ENCODE measurements at regions not wholly inside any gene's neighbourhood (a gene's known extent, or its start where the extent isn't known, plus 50 kb on each side); places are given as distances from the start of the nearest gene placed in this dataset.

DNA sequence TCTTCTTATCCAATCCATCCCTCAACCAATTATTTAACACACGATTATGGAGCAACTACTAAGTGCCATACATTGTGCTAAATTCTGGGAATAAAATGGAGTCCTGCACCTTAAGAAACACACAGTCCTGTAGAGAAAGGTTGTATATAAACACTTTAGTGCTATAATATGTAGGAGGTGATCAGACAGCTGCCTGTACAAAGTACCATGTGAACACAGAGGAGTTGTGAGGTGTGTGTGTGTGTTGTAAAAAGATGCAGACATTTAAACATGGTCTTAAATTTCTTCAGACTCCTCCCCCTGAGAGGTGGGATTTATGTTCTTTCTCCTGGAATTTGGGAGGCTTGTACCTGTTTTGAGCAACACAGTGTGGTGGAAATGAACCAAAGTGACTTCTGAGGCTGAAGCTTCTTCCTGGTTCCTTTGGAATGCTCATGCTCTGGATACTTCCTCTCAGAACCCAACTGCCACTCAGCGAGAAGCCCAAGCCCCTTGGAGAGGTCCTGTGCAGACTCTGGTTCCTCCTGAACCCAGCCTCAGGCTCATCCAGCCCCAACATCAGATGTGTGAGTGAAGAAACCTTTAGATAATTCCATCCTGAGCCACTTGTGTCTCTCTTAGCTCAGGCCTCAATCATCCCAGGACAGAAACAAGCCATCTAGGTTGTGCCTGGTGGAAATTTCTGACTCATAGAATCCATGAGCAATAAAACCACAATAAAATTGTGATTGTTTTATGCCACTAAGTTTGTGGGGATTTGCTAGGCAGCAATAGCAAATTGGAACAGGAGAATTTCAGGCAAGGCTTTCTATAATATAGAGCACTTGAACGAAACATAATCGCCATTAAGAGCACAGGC lies 161.2 kb upstream of the FAM3C start:
- in situ Hi-C loops (cut with HindIII; ENCODE audit: low pct_unique_long_range_greater_than_20kb, low sequenced_read_pairs) (no loop called here), intact Hi-C loops (cut with micrococcal nuclease; ENCODE audit: unreplicated experiment) (no loop called here)
- DNase-seq (ENCODE audit: low read depth, low spot score) (no peak), ATAC-seq (no peak; the same call in 1 of the 2 replicates)
- Histone ChIP-seq H3K4me3 (ENCODE audit: low read depth in 2 of 2, low read length in 2 of 2) (no peak overlapping the region), H3K27me3 (ENCODE audit: control insufficient read depth, insufficient read depth, low read length) (no peaks in the 10 kb centered on the region), H3K27ac (ENCODE audit: low read length) (no peak overlapping the region), H3K9me3 (ENCODE audit: control insufficient read depth, insufficient read depth, low read depth, low read length) (no peaks in the 10 kb centered on the region), H3K36me3 (ENCODE audit: control insufficient read depth, insufficient read depth, low read length) (no peaks in the 10 kb centered on the region), H3K4me1 (ENCODE audit: control insufficient read depth, insufficient read depth, low read length) (no peaks in the 10 kb centered on the region)
- CTCF ChIA-PET, result no interaction called here
- no TSS peak for BruUV-seq (replicated peaks)
- TF ChIP-seq, protein P1, sequence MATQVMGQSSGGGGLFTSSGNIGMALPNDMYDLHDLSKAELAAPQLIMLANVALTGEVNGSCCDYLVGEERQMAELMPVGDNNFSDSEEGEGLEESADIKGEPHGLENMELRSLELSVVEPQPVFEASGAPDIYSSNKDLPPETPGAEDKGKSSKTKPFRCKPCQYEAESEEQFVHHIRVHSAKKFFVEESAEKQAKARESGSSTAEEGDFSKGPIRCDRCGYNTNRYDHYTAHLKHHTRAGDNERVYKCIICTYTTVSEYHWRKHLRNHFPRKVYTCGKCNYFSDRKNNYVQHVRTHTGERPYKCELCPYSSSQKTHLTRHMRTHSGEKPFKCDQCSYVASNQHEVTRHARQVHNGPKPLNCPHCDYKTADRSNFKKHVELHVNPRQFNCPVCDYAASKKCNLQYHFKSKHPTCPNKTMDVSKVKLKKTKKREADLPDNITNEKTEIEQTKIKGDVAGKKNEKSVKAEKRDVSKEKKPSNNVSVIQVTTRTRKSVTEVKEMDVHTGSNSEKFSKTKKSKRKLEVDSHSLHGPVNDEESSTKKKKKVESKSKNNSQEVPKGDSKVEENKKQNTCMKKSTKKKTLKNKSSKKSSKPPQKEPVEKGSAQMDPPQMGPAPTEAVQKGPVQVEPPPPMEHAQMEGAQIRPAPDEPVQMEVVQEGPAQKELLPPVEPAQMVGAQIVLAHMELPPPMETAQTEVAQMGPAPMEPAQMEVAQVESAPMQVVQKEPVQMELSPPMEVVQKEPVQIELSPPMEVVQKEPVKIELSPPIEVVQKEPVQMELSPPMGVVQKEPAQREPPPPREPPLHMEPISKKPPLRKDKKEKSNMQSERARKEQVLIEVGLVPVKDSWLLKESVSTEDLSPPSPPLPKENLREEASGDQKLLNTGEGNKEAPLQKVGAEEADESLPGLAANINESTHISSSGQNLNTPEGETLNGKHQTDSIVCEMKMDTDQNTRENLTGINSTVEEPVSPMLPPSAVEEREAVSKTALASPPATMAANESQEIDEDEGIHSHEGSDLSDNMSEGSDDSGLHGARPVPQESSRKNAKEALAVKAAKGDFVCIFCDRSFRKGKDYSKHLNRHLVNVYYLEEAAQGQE (IDR thresholded peaks at IDR 0.05; ENCODE audit: insufficient read depth in 1 of 2, low read depth in 2 of 2, low read length in 1 of 2), result no peak
- TF ChIP-seq, protein P2, sequence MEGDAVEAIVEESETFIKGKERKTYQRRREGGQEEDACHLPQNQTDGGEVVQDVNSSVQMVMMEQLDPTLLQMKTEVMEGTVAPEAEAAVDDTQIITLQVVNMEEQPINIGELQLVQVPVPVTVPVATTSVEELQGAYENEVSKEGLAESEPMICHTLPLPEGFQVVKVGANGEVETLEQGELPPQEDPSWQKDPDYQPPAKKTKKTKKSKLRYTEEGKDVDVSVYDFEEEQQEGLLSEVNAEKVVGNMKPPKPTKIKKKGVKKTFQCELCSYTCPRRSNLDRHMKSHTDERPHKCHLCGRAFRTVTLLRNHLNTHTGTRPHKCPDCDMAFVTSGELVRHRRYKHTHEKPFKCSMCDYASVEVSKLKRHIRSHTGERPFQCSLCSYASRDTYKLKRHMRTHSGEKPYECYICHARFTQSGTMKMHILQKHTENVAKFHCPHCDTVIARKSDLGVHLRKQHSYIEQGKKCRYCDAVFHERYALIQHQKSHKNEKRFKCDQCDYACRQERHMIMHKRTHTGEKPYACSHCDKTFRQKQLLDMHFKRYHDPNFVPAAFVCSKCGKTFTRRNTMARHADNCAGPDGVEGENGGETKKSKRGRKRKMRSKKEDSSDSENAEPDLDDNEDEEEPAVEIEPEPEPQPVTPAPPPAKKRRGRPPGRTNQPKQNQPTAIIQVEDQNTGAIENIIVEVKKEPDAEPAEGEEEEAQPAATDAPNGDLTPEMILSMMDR (IDR thresholded peaks at IDR 0.05), result no peak
- TF ChIP-seq POLR2AphosphoS5 (IDR thresholded peaks at IDR 0.05; ENCODE audit: low read depth, low read length) (no peak), TCF7L2 (IDR thresholded peaks at IDR 0.05; ENCODE audit: low read depth, low read length) (no peak), SIN3A (IDR thresholded peaks at IDR 0.05; ENCODE audit: borderline replicate concordance, insufficient read depth, low read depth, low read length) (no peak)
- POLR2A ChIA-PET, result interaction anchor here (0.6 kb wide), 1 partner anchor 289 kb away, joined by 3 read pairs; no protein-coding TSS in a partner anchor

DNA sequence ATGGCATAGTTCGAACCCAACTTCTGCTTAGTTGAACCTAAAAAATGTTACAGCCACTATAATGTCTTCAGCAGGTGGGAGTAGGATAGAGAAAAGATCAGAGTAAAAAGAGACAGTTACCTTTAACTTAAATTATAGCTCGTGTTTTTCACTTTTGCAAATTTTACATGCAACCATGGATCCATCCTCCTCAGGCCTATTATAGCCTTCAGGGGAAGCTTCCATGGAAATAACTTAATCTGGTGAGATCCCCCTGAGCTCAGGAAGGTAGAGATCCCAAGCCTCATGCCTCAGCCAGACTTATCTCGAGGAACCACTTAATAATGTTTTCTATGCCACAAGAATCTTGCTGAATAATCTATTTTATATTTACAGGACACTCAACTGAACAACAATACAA lies 159.4 kb upstream of the FAM3C start:
- in situ Hi-C loops (cut with HindIII; ENCODE audit: low pct_unique_long_range_greater_than_20kb, low sequenced_read_pairs), result no loop called here
- no peaks in the 10 kb centered on the region for H3K36me3 ChIP-seq (ENCODE audit: control insufficient read depth, insufficient read depth, low read length)
- ATAC-seq (no peak), DNase-seq (ENCODE audit: low read depth, low spot score) (no peak)
- POLR2A ChIA-PET, result no interaction called here
- H3K4me1 ChIP-seq (ENCODE audit: control insufficient read depth, insufficient read depth, low read length), result no peaks in the 10 kb centered on the region
- TF ChIP-seq POLR2AphosphoS5 (IDR thresholded peaks at IDR 0.05; ENCODE audit: low read depth, low read length) (no peak), TCF7L2 (IDR thresholded peaks at IDR 0.05; ENCODE audit: low read depth, low read length) (no peak), SIN3A (IDR thresholded peaks at IDR 0.05; ENCODE audit: borderline replicate concordance, insufficient read depth, low read depth, low read length) (no peak)
- TF ChIP-seq, protein P2 (IDR thresholded peaks at IDR 0.05), result no peak
- TF ChIP-seq, protein P1 (IDR thresholded peaks at IDR 0.05; ENCODE audit: insufficient read depth in 1 of 2, low read depth in 2 of 2, low read length in 1 of 2), result no peak
- intact Hi-C loops (cut with micrococcal nuclease; ENCODE audit: unreplicated experiment), result no loop called here
- CTCF ChIA-PET, result no interaction called here
- H3K9me3 ChIP-seq (ENCODE audit: control insufficient read depth, insufficient read depth, low read depth, low read length), result no peaks in the 10 kb centered on the region
- H3K27me3 ChIP-seq (ENCODE audit: control insufficient read depth, insufficient read depth, low read length), result no peaks in the 10 kb centered on the region
- no TSS peak for BruUV-seq (replicated peaks)
- no peak overlapping the region for H3K4me3 ChIP-seq (ENCODE audit: low read depth in 2 of 2, low read length in 2 of 2)
- no peak overlapping the region for H3K27ac ChIP-seq (ENCODE audit: low read length)
